ENCODE measurements at regions not wholly inside any gene's neighbourhood (a gene's known extent, or its start where the extent isn't known, plus 50 kb on each side); places are given as distances from the start of the nearest gene placed in this dataset.

- H3K9me1 ChIP-seq (ENCODE audit: control insufficient read depth, extremely low read depth, insufficient read depth, low read length) = no peaks in the 10 kb centered on the region
- H3K4me2 ChIP-seq (ENCODE audit: control insufficient read depth, extremely low read depth, insufficient read depth, low read depth, low read length) = no peak overlapping the region
- H3K4me1 ChIP-seq (ENCODE audit: control insufficient read depth, extremely low read depth, insufficient read depth, low read length) = no peaks in the 10 kb centered on the region
- H3K79me2 ChIP-seq (ENCODE audit: control insufficient read depth, insufficient read depth, low read length) = no peaks in the 10 kb centered on the region
- no peaks in the 10 kb centered on the region for H4K20me1 ChIP-seq (ENCODE audit: control insufficient read depth, extremely low read depth, insufficient read depth, low read length)
- no peak overlapping the region for H3K9ac ChIP-seq (ENCODE audit: control insufficient read depth, extremely low read depth, insufficient read depth, low read length)
- dilution Hi-C loops (cut with MboI; ENCODE audit: extremely low pct_ligation_motif_present, low sequenced_read_pairs) = no loop called here
- no peaks in the 10 kb centered on the region for H3K36me3 ChIP-seq (ENCODE audit: control insufficient read depth in 2 of 2, extremely low read depth in 1 of 2, insufficient read depth in 2 of 2, low read length in 2 of 2)
- TF ChIP-seq CTCF (optimal IDR thresholded peaks at IDR 0.05 in 1 of 3, IDR thresholded peaks at IDR 0.05 in 1 of 3, conservative IDR thresholded peaks at IDR 0.05 in 1 of 3; ENCODE audit: extremely low read depth in 1 of 3, insufficient read depth in 2 of 3, low read length in 3 of 3) (no peak), EZH2 (IDR thresholded peaks at IDR 0.05; ENCODE audit: low read length) (no peak)
- H3K27me3 ChIP-seq (ENCODE audit: control insufficient read depth, extremely low read depth, insufficient read depth, low read length) = no peaks in the 10 kb centered on the region
- no peaks in the 10 kb centered on the region for H3K9me3 ChIP-seq (ENCODE audit: control insufficient read depth, low read depth, low read length)
- FAIRE-seq = no peak
- no peak overlapping the region for H2AFZ ChIP-seq (ENCODE audit: control insufficient read depth, low read length)
- H3K4me3 ChIP-seq (ENCODE audit: control insufficient read depth in 2 of 3, extremely low read depth in 1 of 3, insufficient read depth in 2 of 3, low read depth in 1 of 3, low read length in 3 of 3) = no peak overlapping the region
- no peak for DNase-seq (ENCODE audit: low read depth, low spot score)
- H3K27ac ChIP-seq (ENCODE audit: control insufficient read depth, insufficient read depth, low read length) = no peak overlapping the region
Observed at GRCh38 chr5:44932922-44933585, 124.3 kb downstream of the MRPS30 start.

- no peak for FAIRE-seq
Observed at GRCh38 chr5:44933686-44934085, 124.9 kb downstream of the MRPS30 start.

More at GRCh38 chr5:44933686-44934085, 124.9 kb downstream of the MRPS30 start:
- no peaks in the 10 kb centered on the region for H3K4me1 ChIP-seq (ENCODE audit: control insufficient read depth, extremely low read depth, insufficient read depth, low read length)
- H3K4me2 ChIP-seq (ENCODE audit: control insufficient read depth, extremely low read depth, insufficient read depth, low read depth, low read length) = no peak overlapping the region
- no peak for DNase-seq (ENCODE audit: low read depth, low spot score)
- TF ChIP-seq CTCF (optimal IDR thresholded peaks at IDR 0.05 in 1 of 3, IDR thresholded peaks at IDR 0.05 in 1 of 3, conservative IDR thresholded peaks at IDR 0.05 in 1 of 3; ENCODE audit: extremely low read depth in 1 of 3, insufficient read depth in 2 of 3, low read length in 3 of 3) (no peak), EZH2 (IDR thresholded peaks at IDR 0.05; ENCODE audit: low read length) (no peak)
- dilution Hi-C loops (cut with MboI; ENCODE audit: extremely low pct_ligation_motif_present, low sequenced_read_pairs) = no loop called here
- no peaks in the 10 kb centered on the region for H3K36me3 ChIP-seq (ENCODE audit: control insufficient read depth in 2 of 2, extremely low read depth in 1 of 2, insufficient read depth in 2 of 2, low read length in 2 of 2)
- no peaks in the 10 kb centered on the region for H4K20me1 ChIP-seq (ENCODE audit: control insufficient read depth, extremely low read depth, insufficient read depth, low read length)
- no peak overlapping the region for H3K27ac ChIP-seq (ENCODE audit: control insufficient read depth, insufficient read depth, low read length)
- no peaks in the 10 kb centered on the region for H3K27me3 ChIP-seq (ENCODE audit: control insufficient read depth, extremely low read depth, insufficient read depth, low read length)
- H2AFZ ChIP-seq (ENCODE audit: control insufficient read depth, low read length) = no peak overlapping the region
- no peaks in the 10 kb centered on the region for H3K9me3 ChIP-seq (ENCODE audit: control insufficient read depth, low read depth, low read length)
- no peaks in the 10 kb centered on the region for H3K9me1 ChIP-seq (ENCODE audit: control insufficient read depth, extremely low read depth, insufficient read depth, low read length)
- no peak overlapping the region for H3K9ac ChIP-seq (ENCODE audit: control insufficient read depth, extremely low read depth, insufficient read depth, low read length)
- no peaks in the 10 kb centered on the region for H3K79me2 ChIP-seq (ENCODE audit: control insufficient read depth, insufficient read depth, low read length)
- no peak overlapping the region for H3K4me3 ChIP-seq (ENCODE audit: control insufficient read depth in 2 of 3, extremely low read depth in 1 of 3, insufficient read depth in 2 of 3, low read depth in 1 of 3, low read length in 3 of 3)
